NCI-H146 treated with DMSO at 0.1 percent for 48 hours (cell line): ENCODE measurements at regions not wholly inside any gene's neighbourhood (a gene's known extent, or its start where the extent isn't known, plus 50 kb on each side); places are given as distances from the start of the nearest gene placed in this dataset.
"Not testable (repeated sequence)": the region's sequence is repeated elsewhere in the genome, so short reads cannot be mapped to it uniquely, and the experiment has no call there.

Experiments
- DNase-seq: peaks from one replicate; lab custom pipeline; 2025; ENCODE audit not compliant: unreplicated experiment; lab: John Stamatoyannopoulos, UW

- not testable (repeated sequence) for DNase-seq
Observed at GRCh38 chr16:29578898-29579297, 72.7 kb upstream of the NPIPB12 start.

GRCh38 chr16:29581764-29582163 lies 75.6 kb upstream of the NPIPB12 start:
- not testable (repeated sequence) for DNase-seq

GRCh38 chr16:29591919-29592318 lies 71.1 kb upstream of the SPN start:
- DNase-seq: not testable (repeated sequence)

GRCh38 chr16:29594269-29594925 lies 68.7 kb upstream of the SPN start:
- peak; percentile 0 for DNase-seq

- DNase-seq: peak; percentile 83
Observed at GRCh38 chr16:29594926-29595838, 67.9 kb upstream of the SPN start.

- not testable (repeated sequence) for DNase-seq
Observed at GRCh38 chr16:29597030-29597429, 66.0 kb upstream of the SPN start.

GRCh38 chr16:29600111-29601000 lies 62.7 kb upstream of the SPN start:
- not testable (repeated sequence) for DNase-seq

- not testable (repeated sequence) for DNase-seq
Observed at GRCh38 chr16:29602247-29602625, 60.8 kb upstream of the SPN start.

GRCh38 chr16:29602683-29603088 lies 60.4 kb upstream of the SPN start:
- not testable (repeated sequence) for DNase-seq

GRCh38 chr16:29604631-29605549 lies 58.2 kb upstream of the SPN start:
- DNase-seq: not testable (repeated sequence)

GRCh38 chr16:29605593-29606205 lies 57.3 kb upstream of the SPN start:
- not testable (repeated sequence) for DNase-seq

- not testable (repeated sequence) for DNase-seq
Observed at GRCh38 chr16:29606669-29607427, 56.2 kb upstream of the SPN start.

GRCh38 chr16:29607428-29607823 lies 55.6 kb upstream of the SPN start:
- DNase-seq: not testable (repeated sequence)

- DNase-seq: not testable (repeated sequence)
Observed at GRCh38 chr16:29612381-29613306, 50.4 kb upstream of the SPN start.
